ENCODE measurements at regions not wholly inside any gene's neighbourhood (a gene's known extent, or its start where the extent isn't known, plus 50 kb on each side); places are given as distances from the start of the nearest gene placed in this dataset.
"Not testable (repeated sequence)": the region's sequence is repeated elsewhere in the genome, so short reads cannot be mapped to it uniquely, and the experiment has no call there.

GRCh38 chr3:78494851-78495250 is 1272.9 kb downstream of the ROBO1 start:
- Mint-ChIP-seq H3K27ac (no peak overlapping the region), H3K4me3 (no peak overlapping the region), H3K9me3 (peaks cover 0 to 2% of the 10 kb centered on the region in 2 donors), H3K27me3 (ENCODE audit: low read depth) (no peaks in the 10 kb centered on the region), H3K36me3 (ENCODE audit: insufficient read depth in 2 of 2) (peaks cover 0 to 1% of the 10 kb centered on the region in 2 donors), H3K4me1 (ENCODE audit: low read depth) (no peaks in the 10 kb centered on the region)
- DNase-seq (no peak), ATAC-seq (replicated peaks in 1 of 2) (no peak)

GRCh38 chr3:78495301-78495700 is 1272.5 kb downstream of the ROBO1 start:
- no peak for ATAC-seq (replicated peaks in 1 of 2)
- no peak overlapping the region for H3K4me3 Mint-ChIP-seq
- DNase-seq: no peak
- H3K9me3 Mint-ChIP-seq: peaks cover 0 to 2% of the 10 kb centered on the region in 2 donors
- no peaks in the 10 kb centered on the region for H3K36me3 Mint-ChIP-seq (ENCODE audit: insufficient read depth in 2 of 2)
- H3K27me3 Mint-ChIP-seq (ENCODE audit: low read depth): no peaks in the 10 kb centered on the region
- H3K27ac Mint-ChIP-seq: no peak overlapping the region
- H3K4me1 Mint-ChIP-seq (ENCODE audit: low read depth): no peaks in the 10 kb centered on the region

- H3K9me3 Mint-ChIP-seq: peaks cover 0 to 5% of the 10 kb centered on the region in 2 donors
- H3K27ac Mint-ChIP-seq: no peak overlapping the region
- no peak overlapping the region for H3K4me3 Mint-ChIP-seq
- DNase-seq (no peak), ATAC-seq (replicated peaks in 1 of 2) (no peak)
- no peaks in the 10 kb centered on the region for H3K36me3 Mint-ChIP-seq (ENCODE audit: insufficient read depth in 2 of 2)
- H3K27me3 Mint-ChIP-seq (ENCODE audit: low read depth): no peaks in the 10 kb centered on the region
- H3K4me1 Mint-ChIP-seq (ENCODE audit: low read depth): no peaks in the 10 kb centered on the region
Observed at GRCh38 chr3:78496501-78496900, 1271.3 kb downstream of the ROBO1 start.

- Mint-ChIP-seq H3K4me1 (ENCODE audit: low read depth) (no peaks in the 10 kb centered on the region), H3K27me3 (ENCODE audit: low read depth) (no peaks in the 10 kb centered on the region), H3K36me3 (ENCODE audit: insufficient read depth in 2 of 2) (no peaks in the 10 kb centered on the region), H3K4me3 (no peak overlapping the region), H3K27ac (no peak overlapping the region), H3K9me3 (peaks cover 0 to 5% of the 10 kb centered on the region in 2 donors)
- no peak for DNase-seq
- no peak for ATAC-seq (replicated peaks in 1 of 2)
Observed at GRCh38 chr3:78497021-78497420, 1270.8 kb downstream of the ROBO1 start.

DNA sequence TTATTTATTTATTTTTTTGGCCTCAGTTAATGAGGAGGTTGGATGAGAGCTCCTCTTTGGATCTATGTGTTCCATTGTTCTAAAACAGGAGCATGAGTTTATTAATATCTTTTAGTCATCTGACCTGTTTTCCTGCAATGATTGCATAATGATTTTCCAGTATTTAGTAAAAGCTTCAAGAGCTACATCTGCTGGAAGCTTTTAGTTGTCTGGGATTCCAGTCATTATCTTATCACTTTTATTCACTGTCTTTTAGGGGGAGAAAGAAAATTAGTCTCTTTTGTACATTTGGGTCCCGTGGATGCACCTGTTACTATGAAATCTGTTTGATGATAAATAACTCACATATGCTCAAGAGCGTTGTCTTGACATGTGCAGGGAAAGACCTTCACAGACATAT is 1270.0 kb downstream of the ROBO1 start:
- H3K9me3 Mint-ChIP-seq: peaks cover 2 to 6% of the 10 kb centered on the region in 2 donors
- H3K4me3 Mint-ChIP-seq: no peak overlapping the region
- DNase-seq (no peak), ATAC-seq (replicated peaks in 1 of 2) (no peak)
- H3K27me3 Mint-ChIP-seq (ENCODE audit: low read depth): no peaks in the 10 kb centered on the region
- no peaks in the 10 kb centered on the region for H3K36me3 Mint-ChIP-seq (ENCODE audit: insufficient read depth in 2 of 2)
- no peaks in the 10 kb centered on the region for H3K4me1 Mint-ChIP-seq (ENCODE audit: low read depth)
- H3K27ac Mint-ChIP-seq: no peak overlapping the region

DNA sequence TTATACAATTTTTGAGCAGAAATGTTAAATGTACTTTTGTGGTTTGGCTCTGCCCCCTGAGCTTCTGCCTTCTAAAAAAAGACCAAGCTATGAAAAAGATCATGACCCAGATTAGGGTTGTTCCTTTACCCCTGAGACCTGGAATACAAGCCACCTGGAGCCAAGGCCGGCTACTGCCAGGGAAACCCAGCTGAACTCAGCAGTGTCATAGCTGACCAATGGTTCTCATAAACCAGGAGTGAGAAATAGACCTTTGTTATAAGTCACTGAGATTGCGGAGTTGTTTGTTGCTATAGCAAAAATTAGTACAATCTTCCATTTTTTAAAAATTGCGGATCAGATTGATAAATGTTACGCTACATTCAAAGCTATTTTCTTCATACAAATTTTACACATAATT is 1261.7 kb downstream of the ROBO1 start:
- Mint-ChIP-seq H3K9me3 (peaks cover 7 to 11% of the 10 kb centered on the region in 2 donors), H3K4me3 (no peak overlapping the region), H3K27me3 (ENCODE audit: low read depth) (no peaks in the 10 kb centered on the region), H3K4me1 (ENCODE audit: low read depth) (no peaks in the 10 kb centered on the region), H3K27ac (no peak overlapping the region), H3K36me3 (ENCODE audit: insufficient read depth in 2 of 2) (peaks cover 0 to 4% of the 10 kb centered on the region in 2 donors)
- ATAC-seq (replicated peaks in 1 of 2): no peak
- no peak for DNase-seq

DNA sequence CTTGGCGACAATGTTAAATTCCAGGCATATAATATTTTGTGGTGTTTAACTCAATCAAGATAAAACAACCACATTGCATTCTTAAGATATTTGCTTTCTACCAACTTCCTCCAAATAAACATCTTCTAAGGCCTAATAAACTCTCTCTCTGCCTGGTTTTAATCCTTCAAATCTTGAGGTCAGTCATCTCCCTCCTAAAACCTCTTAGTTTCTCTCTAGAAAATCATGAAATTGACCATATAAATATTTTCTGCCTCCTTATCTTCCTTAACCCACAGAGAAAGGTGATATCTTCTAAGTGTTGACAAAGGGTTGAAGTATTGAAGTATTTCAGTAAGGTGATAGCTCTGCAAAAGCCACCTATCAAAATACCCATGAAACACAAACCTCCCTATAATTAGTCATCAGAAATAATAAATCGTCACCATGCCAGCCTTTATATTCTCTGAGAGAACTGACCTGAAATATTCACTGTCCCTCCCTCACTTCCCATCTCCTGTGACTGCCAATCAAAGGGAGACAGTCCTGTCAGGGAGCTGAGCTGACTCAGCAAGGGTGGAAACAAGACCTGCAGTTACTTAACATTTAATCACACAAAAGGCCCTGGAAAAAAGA is 1261.1 kb downstream of the ROBO1 start:
- Mint-ChIP-seq H3K36me3 (ENCODE audit: insufficient read depth in 2 of 2) (peaks cover 0 to 4% of the 10 kb centered on the region in 2 donors), H3K9me3 (peaks cover 6 to 11% of the 10 kb centered on the region in 2 donors), H3K27ac (no peak overlapping the region), H3K27me3 (ENCODE audit: low read depth) (no peaks in the 10 kb centered on the region), H3K4me3 (no peak overlapping the region), H3K4me1 (ENCODE audit: low read depth) (no peaks in the 10 kb centered on the region)
- ATAC-seq (replicated peaks in 1 of 2) (no peak), DNase-seq (no peak)

DNA sequence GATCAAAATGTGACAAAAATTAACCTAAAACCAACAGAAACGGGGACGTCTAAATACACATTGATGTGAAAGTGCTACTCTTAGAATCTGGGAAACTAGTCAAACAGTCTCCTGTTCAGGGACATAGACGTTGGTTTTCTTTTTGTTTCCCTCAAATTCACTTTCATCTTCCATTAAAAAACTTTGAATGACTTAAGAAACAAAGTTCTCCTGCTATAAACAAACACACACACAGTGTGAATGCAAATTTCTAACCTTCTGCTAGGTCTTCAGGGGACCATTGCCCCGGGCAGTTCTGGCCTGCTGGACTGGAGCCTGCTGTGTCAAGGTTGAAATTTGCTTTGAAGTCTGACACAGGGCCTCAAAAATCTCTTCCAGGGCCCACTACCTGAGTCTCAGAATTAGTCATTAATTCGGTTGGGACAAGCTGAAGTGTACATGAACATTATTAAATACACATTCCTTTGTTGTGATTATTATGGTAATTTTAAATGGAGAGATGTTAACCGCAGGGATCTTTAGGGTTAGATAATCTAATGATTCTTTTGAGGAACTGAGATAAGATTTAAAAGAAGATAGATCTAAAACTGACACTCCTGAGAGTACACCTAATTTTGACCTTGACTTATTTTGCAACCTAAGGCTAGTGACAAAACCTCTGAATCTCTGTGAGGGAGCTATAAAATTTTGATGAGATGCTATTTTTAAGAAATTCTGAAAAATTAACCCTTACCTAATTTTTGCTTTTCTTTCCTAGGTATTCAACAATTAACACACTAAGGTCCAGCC is 1260.4 kb downstream of the ROBO1 start:
- H3K36me3 Mint-ChIP-seq (ENCODE audit: insufficient read depth in 2 of 2): peaks cover 0 to 4% of the 10 kb centered on the region in 2 donors
- no peaks in the 10 kb centered on the region for H3K4me1 Mint-ChIP-seq (ENCODE audit: low read depth)
- no peak for ATAC-seq (replicated peaks in 1 of 2)
- H3K9me3 Mint-ChIP-seq: peaks cover 6 to 11% of the 10 kb centered on the region in 2 donors
- no peaks in the 10 kb centered on the region for H3K27me3 Mint-ChIP-seq (ENCODE audit: low read depth)
- DNase-seq: no peak
- no peak overlapping the region for H3K4me3 Mint-ChIP-seq
- no peak overlapping the region for H3K27ac Mint-ChIP-seq

DNA sequence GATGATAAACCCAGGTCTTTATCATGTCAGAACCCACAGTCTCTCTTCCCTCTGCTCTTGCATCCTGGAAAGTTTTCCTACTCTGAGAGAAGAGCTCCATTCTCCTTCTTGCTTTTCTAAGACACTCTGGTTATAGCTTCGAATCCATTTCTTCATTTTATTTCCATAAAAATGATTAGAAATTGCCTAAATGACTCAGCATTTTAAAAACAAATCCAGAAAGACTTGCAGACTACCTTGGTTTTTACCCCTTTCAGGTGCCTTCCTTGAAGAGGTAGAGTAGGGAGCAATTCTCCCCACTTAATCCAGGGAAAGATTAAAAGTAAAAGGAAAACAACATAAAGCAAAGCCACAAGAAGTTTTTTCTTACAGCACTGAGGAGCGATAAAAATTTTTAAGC is 1256.0 kb downstream of the ROBO1 start:
- Mint-ChIP-seq H3K27ac (no peak overlapping the region), H3K4me3 (no peak overlapping the region), H3K9me3 (peaks cover 3 to 5% of the 10 kb centered on the region in 2 donors), H3K36me3 (ENCODE audit: insufficient read depth in 2 of 2) (no peaks in the 10 kb centered on the region), H3K4me1 (ENCODE audit: low read depth) (no peaks in the 10 kb centered on the region), H3K27me3 (ENCODE audit: low read depth) (no peaks in the 10 kb centered on the region)
- DNase-seq (no peak), ATAC-seq (replicated peaks in 1 of 2) (no peak)

- H3K4me3 Mint-ChIP-seq; ATAC-seq (replicated peaks in 1 of 2); H3K4me1 Mint-ChIP-seq (ENCODE audit: low read depth); H3K9me3 Mint-ChIP-seq; H3K27me3 Mint-ChIP-seq (ENCODE audit: low read depth); DNase-seq; H3K27ac Mint-ChIP-seq; H3K36me3 Mint-ChIP-seq (ENCODE audit: insufficient read depth in 2 of 2): not testable (repeated sequence)
Observed at GRCh38 chr3:78512786-78513185, 1255.0 kb downstream of the ROBO1 start.

DNA sequence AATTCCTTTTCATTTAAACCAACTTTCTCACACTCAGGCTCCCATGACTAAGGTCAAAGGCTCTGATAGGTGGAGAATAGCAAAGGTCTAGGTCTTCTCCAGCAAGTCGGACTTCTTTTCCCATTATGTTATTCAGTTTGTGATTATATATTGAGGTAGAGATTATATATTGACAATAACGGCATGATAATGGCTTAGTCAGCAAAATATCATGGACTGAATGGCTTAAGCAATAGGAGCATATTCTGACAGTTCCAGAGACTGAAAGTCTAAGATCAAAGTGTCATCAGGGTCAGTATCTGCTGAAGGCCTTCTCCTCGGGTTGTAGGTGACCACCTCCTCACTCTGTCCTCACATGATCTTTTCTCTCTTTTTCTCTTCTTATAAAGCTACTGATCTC is 1251.4 kb downstream of the ROBO1 start:
- DNase-seq (no peak), ATAC-seq (replicated peaks in 1 of 2) (no peak)
- Mint-ChIP-seq H3K4me1 (ENCODE audit: low read depth) (no peaks in the 10 kb centered on the region), H3K4me3 (no peak overlapping the region), H3K27me3 (ENCODE audit: low read depth) (no peaks in the 10 kb centered on the region), H3K27ac (no peak overlapping the region), H3K36me3 (ENCODE audit: insufficient read depth in 2 of 2) (no peaks in the 10 kb centered on the region), H3K9me3 (peaks cover 3 to 4% of the 10 kb centered on the region in 2 donors)

DNA sequence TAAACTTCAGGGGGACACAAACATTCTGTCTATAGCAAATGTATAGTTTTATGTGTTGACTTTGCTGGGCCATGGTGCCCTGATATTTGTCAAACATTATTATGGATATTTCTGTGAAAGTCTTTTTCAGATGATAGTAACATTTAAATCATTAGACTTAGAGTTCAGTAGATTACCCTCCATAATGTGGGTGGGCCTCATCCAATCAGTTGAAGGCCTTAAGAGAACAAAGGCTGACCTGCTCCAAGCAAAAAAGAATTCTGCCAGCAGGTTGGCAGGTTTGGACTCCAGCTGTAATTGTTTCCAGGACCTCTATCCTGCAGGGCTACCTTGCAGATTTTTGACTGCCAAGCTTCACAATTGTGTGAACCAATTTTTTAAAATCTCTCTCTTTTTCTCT is 1250.9 kb downstream of the ROBO1 start:
- Mint-ChIP-seq H3K27me3 (ENCODE audit: low read depth) (no peaks in the 10 kb centered on the region), H3K4me3 (no peak overlapping the region), H3K9me3 (peaks cover 3 to 4% of the 10 kb centered on the region in 2 donors), H3K36me3 (ENCODE audit: insufficient read depth in 2 of 2) (no peaks in the 10 kb centered on the region), H3K4me1 (ENCODE audit: low read depth) (no peaks in the 10 kb centered on the region), H3K27ac (no peak overlapping the region)
- no peak for ATAC-seq (replicated peaks in 1 of 2)
- DNase-seq: no peak

DNA sequence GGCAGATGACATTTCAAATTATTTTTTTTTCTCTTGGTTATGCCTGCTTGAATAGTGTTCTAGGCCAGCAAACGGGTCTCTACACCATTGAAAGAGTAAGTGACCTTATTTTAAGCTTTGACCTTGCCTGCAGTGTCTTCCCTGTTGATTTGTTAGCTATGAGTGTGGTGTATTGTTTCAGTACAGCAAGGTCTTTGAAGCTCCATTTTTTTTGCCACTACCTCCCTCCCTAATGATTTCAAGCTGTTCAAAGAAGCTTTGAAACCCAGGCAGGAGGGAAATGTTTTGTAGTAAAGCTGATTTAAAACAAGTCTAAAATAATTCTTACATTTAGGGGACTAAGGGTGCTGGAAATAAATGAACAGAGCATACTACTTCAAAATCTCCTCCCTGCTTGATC is 1249.8 kb downstream of the ROBO1 start:
- ATAC-seq (replicated peaks in 1 of 2): no peak
- Mint-ChIP-seq H3K27me3 (ENCODE audit: low read depth) (no peaks in the 10 kb centered on the region), H3K4me3 (no peak overlapping the region), H3K27ac (no peak overlapping the region), H3K36me3 (ENCODE audit: insufficient read depth in 2 of 2) (no peaks in the 10 kb centered on the region), H3K9me3 (peaks cover 5 to 6% of the 10 kb centered on the region in 2 donors), H3K4me1 (ENCODE audit: low read depth) (no peaks in the 10 kb centered on the region)
- no peak for DNase-seq

- H3K36me3 Mint-ChIP-seq (ENCODE audit: insufficient read depth in 2 of 2): peaks cover 0 to 1% of the 10 kb centered on the region in 2 donors
- ATAC-seq (replicated peaks in 1 of 2) (no peak), DNase-seq (no peak)
- no peaks in the 10 kb centered on the region for H3K27me3 Mint-ChIP-seq (ENCODE audit: low read depth)
- no peak overlapping the region for H3K4me3 Mint-ChIP-seq
- H3K27ac Mint-ChIP-seq: no peak overlapping the region
- H3K4me1 Mint-ChIP-seq (ENCODE audit: low read depth): no peaks in the 10 kb centered on the region
- peaks cover 11 to 12% of the 10 kb centered on the region in 2 donors for H3K9me3 Mint-ChIP-seq
Observed at GRCh38 chr3:78519281-78519680, 1248.5 kb downstream of the ROBO1 start.
